WERI-Rb-1 (cell line): ENCODE measurements at regions not wholly inside any gene's neighbourhood (a gene's known extent, or its start where the extent isn't known, plus 50 kb on each side); places are given as distances from the start of the nearest gene placed in this dataset.
A peak's percentile ranks its signal among the peaks of the same experiment; 100 is the strongest.

ENCODE experiments used
- DNase-seq: peaks from one replicate; pipeline ENCODE4 v3.0.0-alpha.2; 2020
- H3K27ac ChIP-seq: fragments of 250-450 bp; sonication (Bioruptor Pico); 2 replicates; pipeline ENCODE4 v1.5.1; 2020; ENCODE audit warnings: mild to moderate bottlenecking, moderate library complexity
- H3K27me3 ChIP-seq: fragments of 250-450 bp; sonication (Bioruptor Pico); 2 replicates; pipeline ENCODE4 v1.5.1; 2021; ENCODE audit warnings: mild to moderate bottlenecking, low read depth, moderate library complexity; ENCODE audit not compliant: insufficient read depth, severe bottlenecking
- H3K36me3 ChIP-seq: fragments of 250-450 bp; sonication (Bioruptor Pico); 2 replicates; pipeline ENCODE4 v1.5.1; 2020; ENCODE audit warnings: mild to moderate bottlenecking, moderate library complexity
- H3K4me3 ChIP-seq: 2 replicates; pipeline ENCODE4 v1.5.1; 2011; ENCODE audit warnings: low read depth, mild to moderate bottlenecking, control low read depth, low read length
- H3K9me3 ChIP-seq: fragments of 250-450 bp; sonication (Bioruptor Pico); 2 replicates; pipeline ENCODE4 v1.5.1; 2021; ENCODE audit warnings: mild to moderate bottlenecking, moderate library complexity; ENCODE audit not compliant: severe bottlenecking
- TF ChIP-seq, protein P1 (sequence below): IDR thresholded peaks from 2 replicates; pipeline ENCODE4 v1.5.1; 2011; ENCODE audit warnings: low read depth, mild to moderate bottlenecking, control low read depth, inconsistent platforms, low read length

- TF ChIP-seq, protein P1, sequence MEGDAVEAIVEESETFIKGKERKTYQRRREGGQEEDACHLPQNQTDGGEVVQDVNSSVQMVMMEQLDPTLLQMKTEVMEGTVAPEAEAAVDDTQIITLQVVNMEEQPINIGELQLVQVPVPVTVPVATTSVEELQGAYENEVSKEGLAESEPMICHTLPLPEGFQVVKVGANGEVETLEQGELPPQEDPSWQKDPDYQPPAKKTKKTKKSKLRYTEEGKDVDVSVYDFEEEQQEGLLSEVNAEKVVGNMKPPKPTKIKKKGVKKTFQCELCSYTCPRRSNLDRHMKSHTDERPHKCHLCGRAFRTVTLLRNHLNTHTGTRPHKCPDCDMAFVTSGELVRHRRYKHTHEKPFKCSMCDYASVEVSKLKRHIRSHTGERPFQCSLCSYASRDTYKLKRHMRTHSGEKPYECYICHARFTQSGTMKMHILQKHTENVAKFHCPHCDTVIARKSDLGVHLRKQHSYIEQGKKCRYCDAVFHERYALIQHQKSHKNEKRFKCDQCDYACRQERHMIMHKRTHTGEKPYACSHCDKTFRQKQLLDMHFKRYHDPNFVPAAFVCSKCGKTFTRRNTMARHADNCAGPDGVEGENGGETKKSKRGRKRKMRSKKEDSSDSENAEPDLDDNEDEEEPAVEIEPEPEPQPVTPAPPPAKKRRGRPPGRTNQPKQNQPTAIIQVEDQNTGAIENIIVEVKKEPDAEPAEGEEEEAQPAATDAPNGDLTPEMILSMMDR = no peak
- no peak for DNase-seq
- Histone ChIP-seq H3K9me3 (no peaks in the 10 kb centered on the region), H3K4me3 (no peak overlapping the region), H3K27ac (no peak overlapping the region), H3K36me3 (no peaks in the 10 kb centered on the region), H3K27me3 (no peaks in the 10 kb centered on the region)
Measured at GRCh38 chr14:86673523-86673969, 1143.6 kb downstream of the FLRT2 start.

- H3K9me3 ChIP-seq = no peaks in the 10 kb centered on the region
- TF ChIP-seq, protein P1 = no peak
- no peak overlapping the region for H3K4me3 ChIP-seq
- no peak overlapping the region for H3K27ac ChIP-seq
- H3K36me3 ChIP-seq = no peaks in the 10 kb centered on the region
- H3K27me3 ChIP-seq = no peaks in the 10 kb centered on the region
- no peak for DNase-seq
Measured at GRCh38 chr14:86672080-86672479, 1142.1 kb downstream of the FLRT2 start.

- no peak overlapping the region for H3K27ac ChIP-seq
- H3K27me3 ChIP-seq = no peaks in the 10 kb centered on the region
- H3K36me3 ChIP-seq = no peaks in the 10 kb centered on the region
- no peak for DNase-seq
- H3K9me3 ChIP-seq = no peaks in the 10 kb centered on the region
- H3K4me3 ChIP-seq = no peak overlapping the region
- TF ChIP-seq, protein P1 = no peak
Measured at GRCh38 chr14:86665975-86666374, 1136.0 kb downstream of the FLRT2 start.

GRCh38 chr14:86662334-86662733, 1132.4 kb downstream of the FLRT2 start:
- no peak for DNase-seq
- no peaks in the 10 kb centered on the region for H3K27me3 ChIP-seq
- no peak overlapping the region for H3K4me3 ChIP-seq
- no peaks in the 10 kb centered on the region for H3K36me3 ChIP-seq
- no peaks in the 10 kb centered on the region for H3K9me3 ChIP-seq
- no peak overlapping the region for H3K27ac ChIP-seq
- TF ChIP-seq, protein P1 = no peak

DNA sequence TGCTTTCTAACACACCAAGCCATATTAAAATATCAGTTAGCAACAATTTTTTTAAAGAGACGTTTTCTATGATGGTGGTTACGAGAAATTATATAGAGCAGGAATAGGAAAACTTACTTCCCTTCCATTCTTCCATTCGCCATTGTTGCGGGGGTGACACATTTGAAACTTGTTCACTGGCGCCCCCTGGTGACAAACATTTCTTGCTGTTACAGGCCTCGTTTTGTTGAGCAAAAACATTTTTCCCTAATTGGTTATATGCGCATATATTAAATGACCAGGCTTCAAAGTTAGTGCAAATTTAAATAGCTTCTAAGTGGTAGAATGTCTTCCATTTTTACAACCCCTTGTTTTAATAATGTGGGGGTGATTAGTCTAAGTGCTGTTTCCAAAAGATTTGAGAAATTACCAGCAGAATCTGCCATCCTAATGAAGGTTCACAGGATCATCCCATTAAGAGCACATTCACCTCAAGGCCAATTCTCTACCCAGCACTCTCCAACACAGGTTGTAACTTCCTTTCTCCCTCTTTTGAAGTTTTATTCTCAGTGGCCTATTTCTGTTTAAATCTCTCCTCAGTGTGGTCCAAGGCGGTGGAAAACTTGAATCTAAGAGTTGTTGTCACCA, 1124.7 kb downstream of the FLRT2 start:
- H3K27ac ChIP-seq = no peak overlapping the region

More for the DNA sequence above, 1124.7 kb downstream of the FLRT2 start:
- H3K36me3 ChIP-seq = no peaks in the 10 kb centered on the region
- DNase-seq = peak; percentile 78
- no peaks in the 10 kb centered on the region for H3K27me3 ChIP-seq
- no peaks in the 10 kb centered on the region for H3K9me3 ChIP-seq
- TF ChIP-seq, protein P1 = peak; percentile 49
- H3K4me3 ChIP-seq = no peak overlapping the region
